OCI-LY1 (cell line): ENCODE measurements at regions not wholly inside any gene's neighbourhood (a gene's known extent, or its start where the extent isn't known, plus 50 kb on each side); places are given as distances from the start of the nearest gene placed in this dataset.
"Not testable (repeated sequence)": the region's sequence is repeated elsewhere in the genome, so short reads cannot be mapped to it uniquely, and the experiment has no call there.

Experiments
- H2AFZ ChIP-seq: fragments of 200-600 bp; sonication (generic), shearing (Covaris generic); 2 replicates; pipeline ENCODE4 v1.6.0; 2014; ENCODE audit warnings: antibody characterized with exemption, mild to moderate bottlenecking, low read length
- H3F3A ChIP-seq: fragments of 200-600 bp; sonication (generic), shearing (Covaris generic); 2 replicates; pipeline ENCODE4 v1.6.0; 2014; ENCODE audit warnings: mild to moderate bottlenecking, antibody characterized with exemption, low read length, moderate library complexity; ENCODE audit not compliant: insufficient read depth
- H3K27ac ChIP-seq: fragments of 200-600 bp; sonication (generic); 2 replicates; pipeline ENCODE4 v1.5.1; 2014; ENCODE audit warnings: low read length, mixed run types, mild to moderate bottlenecking, low read depth; ENCODE audit not compliant: poor library complexity, severe bottlenecking
- H3K27me3 ChIP-seq: fragments of 200-600 bp; sonication (generic); 2 replicates; pipeline ENCODE4 v1.6.0; 2014; ENCODE audit warnings: antibody characterized with exemption, mild to moderate bottlenecking, low read length, moderate library complexity; ENCODE audit not compliant: insufficient read depth
- H3K36me3 ChIP-seq: fragments of 200-600 bp; sonication (generic); 2 replicates; pipeline ENCODE4 v1.6.1; 2014; ENCODE audit warnings: mild to moderate bottlenecking, antibody characterized with exemption, low read length, moderate library complexity, mixed read lengths; ENCODE audit not compliant: insufficient read depth
- H3K4me1 ChIP-seq: fragments of 200-600 bp; sonication (generic); 2 replicates; pipeline ENCODE4 v1.5.1; 2014; ENCODE audit warnings: mild to moderate bottlenecking, low read length, moderate library complexity; ENCODE audit not compliant: insufficient read depth, severe bottlenecking
- H3K4me2 ChIP-seq: fragments of 200-600 bp; sonication (generic), shearing (Covaris generic); 2 replicates; pipeline ENCODE4 v1.6.1; 2014; ENCODE audit warnings: low read length
- H3K4me3 ChIP-seq: fragments of 200-600 bp; sonication (generic); 2 replicates; pipeline ENCODE4 v1.5.1; 2014; ENCODE audit warnings: low read length, low read depth, mild to moderate bottlenecking, mixed read lengths; ENCODE audit not compliant: poor library complexity, severe bottlenecking
- H3K79me2 ChIP-seq: fragments of 200-600 bp; shearing (Covaris generic); 2 replicates; pipeline ENCODE4 v1.6.1; 2016; ENCODE audit warnings: mixed run types, low read length, mixed read lengths; ENCODE audit not compliant: insufficient read depth
- H3K9ac ChIP-seq: fragments of 200-600 bp; sonication (generic), shearing (Covaris generic); 2 replicates; pipeline ENCODE4 v1.6.1; 2014; ENCODE audit warnings: mild to moderate bottlenecking, low read length, mixed read lengths
- H3K9me2 ChIP-seq: fragments of 200-600 bp; sonication (generic), shearing (Covaris generic); 2 replicates; pipeline ENCODE4 v1.6.1; 2014; ENCODE audit warnings: low read depth, mild to moderate bottlenecking, low read length, mixed read lengths
- H3K9me3 ChIP-seq: fragments of 200-600 bp; shearing (Covaris generic); 2 replicates; pipeline ENCODE4 v1.6.1; 2014; ENCODE audit warnings: low read length, mixed read lengths
- H4K20me1 ChIP-seq: fragments of 200-600 bp; sonication (generic), shearing (Covaris generic); 2 replicates; pipeline ENCODE4 v1.6.0; 2016; ENCODE audit warnings: mild to moderate bottlenecking, low read length; ENCODE audit not compliant: insufficient read depth
- CTCF ChIP-seq: fragments of 200-600 bp; sonication (generic), shearing (Covaris generic); IDR thresholded peaks from 2 replicates; pipeline ENCODE4 v1.5.1; 2017; ENCODE audit warnings: mild to moderate bottlenecking, antibody characterized with exemption, low read length, moderate library complexity, mixed read lengths
- EZH2 ChIP-seq: fragments of 200-600 bp; sonication (generic), shearing (Covaris generic); IDR thresholded peaks from 2 replicates; pipeline ENCODE4 v1.8.0; 2017; ENCODE audit warnings: borderline replicate concordance, mixed run types, mild to moderate bottlenecking, antibody characterized with exemption, low read length, moderate library complexity, mixed read lengths

- Histone ChIP-seq H3K27ac (no peak overlapping the region), H4K20me1 (no peaks in the 10 kb centered on the region), H2AFZ (no peak overlapping the region), H3K36me3 (no peaks in the 10 kb centered on the region), H3K4me2 (no peak overlapping the region), H3K9ac (no peak overlapping the region), H3K9me3 (no peaks in the 10 kb centered on the region), H3K4me1 (no peaks in the 10 kb centered on the region), H3F3A (no peaks in the 10 kb centered on the region), H3K79me2 (no peaks in the 10 kb centered on the region), H3K4me3 (no peak overlapping the region), H3K27me3 (no peaks in the 10 kb centered on the region; the same call in 1 of the 2 replicates), H3K9me2 (no peaks in the 10 kb centered on the region)
- TF ChIP-seq EZH2 (no peak), CTCF (no peak)
Observed at GRCh38 chr9:95570646-95571045, 53.9 kb upstream of the PTCH1 start.

- no peak overlapping the region for H3K4me2 ChIP-seq
- H3K79me2 ChIP-seq = no peaks in the 10 kb centered on the region
- H3K9ac ChIP-seq = no peak overlapping the region
- no peaks in the 10 kb centered on the region for H3F3A ChIP-seq
- no peaks in the 10 kb centered on the region for H3K9me2 ChIP-seq
- H3K27ac ChIP-seq = no peak overlapping the region
- no peaks in the 10 kb centered on the region for H3K36me3 ChIP-seq
- H2AFZ ChIP-seq = no peak overlapping the region
- no peaks in the 10 kb centered on the region; the same call in 1 of the 2 replicates for H3K27me3 ChIP-seq
- TF ChIP-seq EZH2 (no peak), CTCF (no peak)
- H3K4me3 ChIP-seq = no peak overlapping the region
- H4K20me1 ChIP-seq = no peaks in the 10 kb centered on the region
- no peaks in the 10 kb centered on the region for H3K4me1 ChIP-seq
- H3K9me3 ChIP-seq = no peaks in the 10 kb centered on the region
Observed at GRCh38 chr9:95570150-95570549, 53.4 kb upstream of the PTCH1 start.

- H3K9me3 ChIP-seq, H3K27ac ChIP-seq, H3K27me3 ChIP-seq, H3K4me3 ChIP-seq, H2AFZ ChIP-seq, H3K4me2 ChIP-seq, H3F3A ChIP-seq, H3K79me2 ChIP-seq, H3K9me2 ChIP-seq, H3K9ac ChIP-seq, H3K36me3 ChIP-seq, H3K4me1 ChIP-seq, H4K20me1 ChIP-seq: not testable (repeated sequence)
Observed at GRCh38 chr9:95568735-95569134, 52.0 kb upstream of the PTCH1 start.
